ENCODE measurements at regions not wholly inside any gene's neighbourhood (a gene's known extent, or its start where the extent isn't known, plus 50 kb on each side); places are given as distances from the start of the nearest gene placed in this dataset.

GRCh38 chr10:84801156-84801555 lies 472.8 kb downstream of the CCSER2 start:
- TF ChIP-seq CTCF (IDR thresholded peaks at IDR 0.05) (no peak), POLR2A (IDR thresholded peaks at IDR 0.05) (no peak)
